ENCODE measurements at regions not wholly inside any gene's neighbourhood (a gene's known extent, or its start where the extent isn't known, plus 50 kb on each side); places are given as distances from the start of the nearest gene placed in this dataset.
"Not testable (repeated sequence)": the region's sequence is repeated elsewhere in the genome, so short reads cannot be mapped to it uniquely, and the experiment has no call there.

DNA sequence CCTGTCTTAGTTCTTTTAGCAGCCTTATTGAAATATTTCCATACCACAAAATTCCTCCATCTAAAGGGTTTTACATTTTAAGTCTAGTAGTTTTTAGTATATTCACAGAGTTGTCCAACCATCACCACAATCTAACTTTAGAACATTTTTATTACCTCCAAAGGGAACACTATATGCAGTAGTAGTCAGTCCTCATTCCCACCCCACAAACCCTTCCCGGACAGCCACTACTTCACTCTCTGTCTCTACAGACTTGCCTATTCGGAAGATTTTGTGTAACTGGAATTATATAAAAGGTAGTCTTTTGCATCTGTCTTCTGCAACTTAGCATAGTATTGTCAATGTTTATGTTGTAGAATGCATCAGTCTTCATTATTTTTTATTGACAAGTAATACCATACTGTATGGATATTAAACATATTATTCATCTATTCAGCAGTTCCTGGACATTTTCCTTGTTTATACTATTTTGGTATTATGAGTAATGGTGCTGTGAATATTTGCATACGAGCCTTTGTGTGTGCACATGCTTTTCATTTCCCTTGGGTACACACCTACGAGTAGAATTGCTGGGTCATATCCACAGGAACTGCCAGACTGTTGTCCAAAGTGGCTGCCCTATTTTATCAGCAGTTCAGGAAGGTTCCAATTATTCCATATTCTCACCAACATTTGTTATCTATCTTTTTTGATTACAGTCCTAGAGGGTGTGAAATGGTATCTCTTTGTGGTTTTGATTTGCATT is 60.9 kb upstream of the LANCL2 start:
- no peak for DNase-seq

DNA sequence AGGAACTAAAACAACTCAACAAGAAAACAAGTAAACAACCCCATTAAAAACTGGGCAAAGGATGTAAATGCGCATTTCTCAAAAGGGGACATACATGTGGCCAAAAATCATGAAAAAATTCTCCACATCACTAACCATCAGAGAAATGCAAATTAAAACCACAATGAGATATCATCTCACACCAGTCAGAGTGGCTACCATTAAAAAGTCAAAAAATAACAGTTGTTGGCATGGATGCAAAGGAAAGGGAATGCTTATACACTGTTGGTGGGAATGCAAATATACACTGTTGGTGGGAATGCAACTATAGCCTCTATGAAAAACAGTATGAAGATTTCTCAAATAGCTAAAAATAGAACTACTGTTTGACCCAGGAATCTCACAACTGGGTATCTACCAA is 60.0 kb upstream of the LANCL2 start:
- DNase-seq = no peak

DNA sequence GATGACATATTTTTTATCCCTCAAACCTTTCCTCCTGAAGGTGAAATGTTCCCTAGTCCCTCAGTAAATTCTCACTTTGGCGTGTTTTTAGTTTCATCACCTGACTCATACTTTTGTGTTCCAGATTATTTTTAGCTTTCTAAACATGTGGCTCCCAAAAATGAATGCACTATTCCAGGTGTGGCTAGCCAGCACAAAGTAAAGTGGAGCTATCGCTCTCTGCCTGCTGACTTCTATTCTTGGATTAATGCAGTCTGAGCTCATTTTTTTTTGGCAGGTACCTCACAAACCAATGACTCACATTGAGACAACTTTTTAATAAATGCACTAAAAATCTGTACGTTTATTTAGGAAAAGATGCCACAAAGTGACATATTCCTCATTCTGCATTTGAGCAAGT is 58.8 kb upstream of the LANCL2 start:
- DNase-seq = no peak

DNA sequence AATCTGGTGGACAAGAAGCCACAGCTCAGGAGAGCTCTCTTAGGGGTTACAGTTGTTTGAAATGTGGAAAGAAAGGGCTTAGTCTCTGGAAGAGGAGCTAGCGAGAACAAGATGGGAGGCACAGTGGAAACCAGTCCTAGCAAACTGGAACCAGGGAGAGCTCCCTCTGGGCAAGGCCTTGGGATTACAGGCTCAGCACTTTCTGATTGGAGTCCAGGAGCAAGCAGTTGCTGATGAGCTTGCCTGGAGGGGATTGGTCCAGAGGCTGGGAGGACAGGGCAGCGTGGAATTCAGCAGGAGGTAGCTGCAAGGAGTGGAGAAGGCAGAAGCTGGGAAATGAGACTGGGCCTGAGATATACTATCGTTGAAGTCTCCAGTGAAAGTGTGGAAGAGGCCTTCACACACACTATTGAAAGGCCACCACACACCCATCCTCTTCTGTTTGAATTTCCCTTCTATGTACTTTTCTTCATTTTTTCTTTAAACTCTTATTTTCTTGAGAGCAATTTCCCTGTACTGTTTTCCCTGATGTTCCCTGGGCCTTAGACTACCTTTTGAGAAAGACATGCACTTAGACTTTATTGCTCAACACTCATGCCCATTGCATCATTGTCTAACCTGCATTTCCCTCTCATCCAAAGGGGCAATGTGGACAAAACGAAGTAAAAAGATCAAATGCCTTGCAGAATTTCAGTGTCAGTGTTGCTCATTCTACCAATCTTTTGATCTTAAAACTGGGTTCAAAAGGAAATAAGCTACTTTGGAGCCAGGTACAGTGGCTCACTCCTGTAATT is 57.8 kb upstream of the LANCL2 start:
- no peak for DNase-seq

DNA sequence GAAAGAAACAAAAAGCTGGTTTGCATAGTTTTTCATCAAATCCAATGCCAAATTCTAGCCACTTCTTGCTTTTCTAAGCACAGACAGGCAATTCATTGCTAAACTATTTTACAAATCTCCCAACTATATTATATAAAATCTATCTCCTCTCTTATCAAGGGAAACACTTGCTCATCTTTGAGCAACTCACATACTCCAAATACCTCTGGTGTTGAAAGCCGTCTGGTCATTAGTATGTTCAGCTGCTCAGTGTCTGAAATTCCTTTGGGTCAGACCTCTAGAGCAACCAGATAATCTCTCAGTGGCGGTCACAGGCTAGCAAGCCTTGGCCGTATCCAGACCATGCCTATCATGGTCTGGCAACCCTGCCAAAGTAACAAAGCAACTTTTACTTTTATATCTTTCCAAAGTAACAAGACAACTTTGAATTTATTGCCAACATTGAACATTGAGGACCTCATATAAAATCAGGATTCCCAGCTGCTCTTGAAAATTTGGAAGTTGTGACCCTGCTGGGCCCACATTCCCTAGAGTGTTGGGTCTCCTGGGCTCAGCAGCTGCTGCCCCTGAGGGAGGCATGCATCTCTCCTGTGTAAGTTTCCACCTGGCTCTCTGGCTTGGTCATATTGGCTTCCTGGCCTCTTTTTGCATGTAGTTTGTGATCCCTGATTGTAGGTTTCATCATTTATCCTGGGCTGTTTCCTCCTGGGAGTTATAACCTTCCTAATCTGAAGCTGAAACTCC is 56.8 kb upstream of the LANCL2 start:
- no peak for DNase-seq

DNA sequence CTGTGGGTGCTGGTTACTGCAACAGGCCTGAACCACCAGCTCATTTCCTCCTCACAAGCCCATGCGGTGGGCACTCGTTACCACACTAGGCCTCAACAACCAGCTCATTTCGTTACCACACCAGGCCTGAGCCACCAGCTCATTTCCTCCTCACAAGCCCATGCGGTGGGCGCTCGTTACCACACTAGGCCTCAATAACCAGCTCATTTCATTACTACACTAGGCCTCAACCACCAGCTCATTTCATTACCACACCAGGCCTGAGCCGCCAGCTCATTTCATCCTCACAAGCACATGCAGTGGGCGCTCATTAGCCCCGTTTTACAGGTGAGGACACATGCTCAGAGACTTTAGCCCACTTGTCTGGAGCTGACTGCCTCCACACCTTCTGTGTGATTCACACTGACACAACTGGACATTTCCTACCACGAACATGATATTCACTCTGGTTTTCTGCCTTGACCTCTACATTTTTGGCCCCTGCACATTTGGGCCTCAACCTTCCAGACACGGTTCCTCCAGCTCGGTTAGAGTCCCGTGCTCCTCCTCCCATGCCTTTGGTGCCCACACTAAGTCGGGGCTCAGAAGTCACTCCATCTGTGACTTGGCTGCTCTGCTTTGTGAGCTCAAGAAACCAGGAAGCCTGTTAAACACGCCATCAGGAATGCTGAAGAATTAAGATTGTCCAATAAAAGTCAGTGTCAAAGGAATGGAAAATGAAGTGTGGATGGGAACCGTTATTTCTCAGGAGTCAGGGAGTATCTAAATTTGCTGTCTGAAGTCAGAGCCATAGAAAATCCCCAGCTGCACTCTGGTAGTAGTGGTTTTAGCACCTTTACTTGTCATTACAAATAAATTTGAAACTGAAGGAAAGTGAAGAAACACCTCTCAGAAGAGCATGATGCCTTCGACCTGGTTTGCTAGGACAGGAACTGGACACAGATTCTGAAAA is 55.8 kb upstream of the LANCL2 start:
- no peak for DNase-seq

DNA sequence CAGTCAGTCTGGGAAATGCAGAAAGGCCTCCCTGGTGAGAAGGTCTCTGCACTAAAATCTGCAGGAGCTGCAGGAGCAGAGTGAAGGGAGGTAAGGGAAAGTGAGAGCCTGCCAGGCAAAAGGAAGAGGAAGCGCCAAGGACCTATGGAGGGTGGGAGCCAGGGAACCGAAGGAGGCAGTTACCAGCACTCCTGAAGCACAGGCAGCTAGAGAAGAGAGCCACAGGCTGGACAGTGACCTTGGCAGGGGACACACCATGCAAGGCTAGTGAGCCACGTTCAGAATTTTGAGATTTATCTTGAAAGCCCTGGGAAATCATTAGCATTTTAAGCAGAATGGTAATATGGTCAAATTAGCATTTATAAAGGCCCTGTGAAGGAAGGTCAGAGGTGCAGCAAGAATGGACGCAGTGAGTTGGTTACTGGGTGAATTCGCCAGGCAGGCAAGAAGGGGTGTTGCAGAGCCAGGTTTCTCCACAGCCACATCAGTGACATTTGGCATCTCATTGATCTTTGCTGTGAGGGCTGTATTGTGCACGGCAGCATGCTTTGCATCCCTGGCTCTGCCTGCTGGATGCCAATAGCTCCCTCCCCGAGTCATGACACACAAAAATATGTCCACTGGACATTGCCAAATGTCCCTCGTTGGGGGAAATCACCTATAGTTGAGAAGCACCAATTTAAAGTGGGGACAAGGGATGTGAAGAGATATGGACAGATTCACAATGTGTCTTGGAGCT is 54.7 kb upstream of the LANCL2 start:
- no peak for DNase-seq

DNA sequence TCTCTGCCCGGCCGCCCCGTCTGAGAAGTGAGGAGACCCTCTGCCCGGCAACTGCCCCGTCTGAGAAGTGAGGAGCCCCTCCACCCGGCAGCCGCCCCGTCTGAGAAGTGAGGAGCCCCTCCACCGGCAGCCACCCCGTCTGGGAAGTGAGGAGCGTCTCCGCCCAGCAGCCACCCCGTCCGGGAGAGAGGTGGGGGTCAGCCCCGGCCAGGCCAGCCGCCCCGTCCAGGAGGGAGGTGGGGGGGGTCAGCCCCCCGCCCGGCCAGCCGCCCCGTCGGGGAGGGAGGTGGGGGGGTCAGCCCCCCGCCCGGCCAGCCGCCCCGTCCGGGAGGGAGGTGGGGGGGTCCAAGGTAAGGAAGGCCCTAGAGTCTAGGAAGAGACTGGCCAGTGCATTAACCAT is 53.2 kb upstream of the LANCL2 start:
- not testable (repeated sequence) for DNase-seq

DNA sequence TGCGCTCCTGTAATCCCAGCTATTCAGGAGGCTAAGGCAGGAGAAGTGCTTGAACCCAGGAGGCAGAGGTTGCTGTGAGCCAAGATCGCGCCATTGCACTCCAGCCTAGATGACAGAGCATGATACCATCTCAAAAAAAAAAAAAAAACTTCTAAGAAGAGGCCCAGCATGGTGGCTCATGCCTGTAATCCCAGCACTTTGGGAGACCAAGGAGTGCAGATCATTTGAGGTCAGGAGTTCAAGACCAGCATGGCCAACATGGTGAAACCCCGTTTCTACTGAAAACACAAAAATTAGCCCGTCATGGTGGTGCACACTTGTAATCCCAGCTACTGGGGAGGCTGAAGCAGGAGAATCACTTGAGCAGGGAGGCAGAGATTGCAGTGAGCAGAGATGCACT is 51.5 kb upstream of the LANCL2 start:
- DNase-seq = not testable (repeated sequence)

DNA sequence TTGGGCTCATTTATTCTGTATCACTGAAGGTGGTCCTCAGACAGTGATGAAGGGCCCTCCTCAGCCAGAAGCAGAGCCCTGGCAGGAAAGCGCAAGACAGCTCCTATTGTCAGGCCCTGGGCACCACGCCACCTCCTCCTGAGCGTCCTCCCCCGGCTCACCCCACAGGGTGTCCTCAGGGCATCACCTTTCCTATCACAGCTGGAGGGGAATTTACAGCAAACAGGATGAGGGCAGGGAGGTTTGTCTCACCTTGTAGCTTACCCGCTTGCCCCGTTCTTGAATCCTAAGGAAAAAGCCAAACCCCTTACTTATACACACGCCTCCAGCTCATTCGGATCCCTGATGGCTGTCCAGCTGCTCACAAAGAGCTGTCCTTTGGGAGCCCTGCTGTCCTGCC is 50.2 kb upstream of the LANCL2 start:
- DNase-seq = no peak
